Inferior parietal cortex (tissue), 1 donor: ENCODE measurements at regions not wholly inside any gene's neighbourhood (a gene's known extent, or its start where the extent isn't known, plus 50 kb on each side); places are given as distances from the start of the nearest gene placed in this dataset.

Experiments used
- DNase-seq: peaks from one replicate; pipeline ENCODE4 v3.0.0-alpha.2; 2016; ENCODE audit errors: extremely low spot score

DNA sequence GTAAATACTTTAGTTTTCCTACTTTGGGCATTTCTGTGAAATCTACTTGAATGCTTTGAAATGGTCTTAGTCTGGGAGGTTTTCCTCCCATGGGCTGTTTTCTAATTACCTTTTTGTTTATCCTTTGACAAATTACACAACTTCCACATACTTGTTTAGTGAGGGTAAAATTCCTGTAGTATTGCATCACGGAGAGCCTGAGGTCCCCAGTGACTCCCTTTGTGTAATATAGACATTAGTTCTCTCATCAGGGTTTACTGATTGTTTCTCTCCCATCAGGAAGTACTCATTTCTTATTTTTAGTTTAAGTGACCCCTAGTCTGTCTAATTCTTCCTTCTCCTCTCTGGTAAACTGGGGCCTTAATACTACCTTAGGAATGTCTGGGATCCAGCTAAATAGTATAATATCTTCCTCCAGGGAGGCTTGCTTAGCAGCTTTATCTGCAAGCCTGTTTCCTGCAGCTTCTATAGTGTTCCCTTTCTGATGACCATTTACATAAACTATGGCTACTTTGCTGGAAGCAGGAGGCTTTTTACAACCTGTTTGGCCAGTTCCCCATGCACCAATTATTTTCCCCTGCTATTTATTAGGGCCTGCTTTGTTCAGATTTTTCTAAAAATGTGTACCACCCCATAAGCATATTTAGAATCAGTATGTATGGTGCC lies 87.2 kb upstream of the XCR1 start:
- DNase-seq = no peak

DNA sequence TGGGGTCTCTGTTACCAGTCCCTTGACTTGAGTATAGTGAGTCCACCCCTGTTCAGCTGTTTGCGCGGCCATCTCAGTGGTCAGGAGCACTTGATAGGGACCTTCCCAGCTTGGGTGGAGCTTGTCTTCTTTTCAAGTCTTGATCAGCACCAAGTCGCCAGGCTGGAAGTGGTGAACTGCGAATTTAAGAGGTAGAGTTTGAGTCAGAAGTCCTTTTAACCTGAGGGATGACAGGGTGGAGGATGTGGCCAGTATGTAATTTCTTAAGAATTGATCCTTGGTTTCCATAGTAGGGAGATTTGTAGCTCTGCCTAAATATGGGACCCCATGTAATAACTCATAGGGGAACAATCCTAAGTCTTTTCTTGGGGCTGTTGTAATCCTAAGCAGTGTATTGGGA lies 86.3 kb upstream of the XCR1 start:
- DNase-seq = no peak

DNA sequence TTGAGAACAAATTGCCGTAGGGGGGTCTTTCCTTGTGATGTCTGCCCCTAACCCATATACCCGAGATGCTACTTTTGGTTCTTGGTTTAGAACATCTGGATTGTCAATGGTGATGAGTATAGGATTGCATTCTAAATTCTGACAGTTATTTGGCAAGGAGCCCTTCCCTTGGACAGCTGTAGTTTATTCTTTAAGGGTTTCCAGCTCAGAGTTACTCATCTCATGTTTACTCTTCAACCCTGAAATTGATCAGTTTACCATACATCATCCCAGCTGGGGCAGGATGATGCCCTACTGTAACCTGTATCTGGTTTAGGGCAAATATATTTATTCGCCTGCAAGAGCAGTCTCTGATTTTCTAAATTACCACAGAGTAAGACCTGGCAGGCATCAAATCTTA lies 85.7 kb upstream of the XCR1 start:
- DNase-seq = no peak

DNA sequence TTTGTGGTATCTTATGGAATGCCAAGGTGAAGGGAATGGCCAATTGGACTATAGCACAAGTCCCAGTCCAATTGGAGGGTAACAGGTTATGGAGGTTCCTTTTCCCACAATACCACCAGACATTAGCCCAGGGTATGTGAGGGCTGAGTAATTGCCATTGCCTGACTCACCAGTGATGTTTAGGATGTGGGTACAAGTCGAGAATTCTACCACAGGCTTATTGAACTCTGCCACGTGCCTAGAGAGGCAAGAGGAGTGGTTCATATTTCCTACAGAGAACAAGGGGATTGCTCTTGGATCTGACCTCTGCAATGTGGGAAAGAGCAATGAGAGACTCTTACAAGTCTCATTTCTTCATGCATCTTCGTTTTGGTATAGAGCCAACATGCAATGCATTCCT lies 85.0 kb upstream of the XCR1 start:
- no peak for DNase-seq

DNA sequence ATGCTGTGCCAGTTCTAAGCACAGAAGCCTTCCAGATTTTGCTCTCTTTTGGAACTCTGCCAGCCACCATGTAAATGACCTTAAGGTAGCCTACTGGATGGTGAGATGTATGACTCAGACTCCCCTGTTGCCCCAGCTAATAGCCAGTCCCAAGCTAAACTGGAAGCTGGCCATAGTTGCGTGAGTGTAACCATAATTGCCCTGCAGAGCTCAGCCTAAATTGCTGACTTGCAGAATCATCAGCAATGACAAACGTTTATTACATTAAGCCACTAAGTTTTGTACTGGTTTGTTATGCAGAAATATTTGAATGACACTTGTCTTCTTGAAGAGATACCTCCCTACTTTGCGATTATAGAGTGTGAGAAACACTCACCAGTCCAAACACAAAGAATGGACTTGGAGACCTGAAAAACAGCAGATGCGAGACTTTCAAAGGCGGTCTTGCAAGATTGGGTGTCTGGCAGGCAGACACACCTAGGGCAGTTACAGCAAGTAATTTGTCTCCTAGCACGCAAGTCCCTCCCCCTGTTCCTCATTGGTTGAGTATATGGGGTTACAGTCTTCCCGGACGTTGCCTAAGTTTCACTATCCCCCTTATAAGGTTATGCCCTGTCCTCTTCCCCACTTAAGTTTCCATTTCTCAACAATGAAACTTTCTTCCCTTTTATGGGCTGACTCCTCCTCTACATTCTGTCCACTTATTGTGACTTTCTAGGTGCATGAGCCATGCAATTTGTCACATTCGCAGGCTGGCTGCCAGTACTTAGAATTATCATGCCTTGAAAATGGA lies 83.6 kb upstream of the XCR1 start:
- no peak for DNase-seq

DNA sequence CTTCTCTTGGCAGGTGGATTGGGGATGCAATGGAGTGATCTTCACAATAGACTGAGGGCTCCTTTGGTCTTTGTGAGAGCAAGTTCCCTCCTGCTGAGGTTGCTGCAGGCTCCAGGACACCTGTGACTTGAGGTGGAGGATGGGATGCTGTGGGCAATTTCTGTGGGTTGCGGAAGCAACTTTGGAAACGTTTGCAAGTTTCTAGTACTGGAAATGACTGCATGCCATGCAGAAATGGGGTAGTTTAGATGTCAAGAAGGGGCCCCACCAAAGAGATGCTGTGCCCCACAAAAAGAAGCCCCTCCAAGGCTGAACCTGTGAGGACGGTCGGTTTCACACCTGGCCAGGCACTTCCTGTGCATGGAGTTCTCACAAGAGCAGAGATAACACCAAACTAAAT lies 80.4 kb upstream of the XCR1 start:
- DNase-seq = no peak

DNA sequence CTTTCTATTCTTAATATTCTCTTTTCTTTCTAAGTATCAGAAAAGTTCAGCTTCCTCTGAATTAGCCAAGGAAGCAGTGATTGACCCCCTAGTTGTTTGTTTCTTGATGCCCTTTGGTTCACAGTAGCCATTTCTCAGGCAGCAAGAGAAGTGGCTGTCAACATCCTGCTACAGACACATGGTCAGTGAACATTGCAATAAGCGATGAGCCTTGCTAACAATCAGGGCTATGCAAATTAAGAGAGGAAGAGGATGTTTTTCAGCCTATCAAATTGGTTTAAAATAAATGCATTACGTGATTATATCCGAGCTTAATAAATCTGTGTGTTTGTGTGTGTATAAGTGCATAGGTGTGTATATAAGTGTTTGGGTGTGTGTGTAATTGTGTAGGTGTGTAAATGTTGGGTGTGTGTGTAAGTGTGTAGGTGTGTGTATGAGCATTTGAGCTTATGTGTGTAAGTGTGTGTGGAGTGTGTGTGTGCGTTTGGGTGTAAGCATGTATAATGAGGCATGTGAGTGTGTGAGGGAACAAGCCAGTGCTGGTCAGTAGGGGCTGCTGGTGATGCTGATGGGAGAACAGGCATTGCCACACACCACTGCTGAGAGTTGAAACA lies 78.1 kb upstream of the XCR1 start:
- no peak for DNase-seq

DNA sequence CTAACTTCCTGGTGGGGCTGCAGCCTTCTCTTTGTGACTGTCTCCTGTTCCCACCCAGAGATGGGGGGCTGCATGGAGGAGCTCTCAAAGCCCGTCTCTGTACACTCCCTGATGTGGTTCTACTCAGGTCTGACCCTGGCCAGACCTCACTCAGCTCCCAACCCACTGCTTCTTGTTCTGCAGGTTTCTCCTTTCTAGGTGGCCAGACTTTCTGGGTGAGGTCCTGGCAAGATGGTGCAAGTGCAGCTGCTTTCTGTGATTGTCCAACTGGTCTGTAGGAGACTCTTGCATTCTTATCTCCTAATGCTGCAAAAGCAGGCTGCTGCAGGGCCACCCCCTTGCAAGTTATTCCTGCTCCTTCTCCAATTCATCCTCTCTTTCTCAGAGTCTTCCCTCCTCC lies 77.4 kb upstream of the XCR1 start:
- DNase-seq = no peak

DNA sequence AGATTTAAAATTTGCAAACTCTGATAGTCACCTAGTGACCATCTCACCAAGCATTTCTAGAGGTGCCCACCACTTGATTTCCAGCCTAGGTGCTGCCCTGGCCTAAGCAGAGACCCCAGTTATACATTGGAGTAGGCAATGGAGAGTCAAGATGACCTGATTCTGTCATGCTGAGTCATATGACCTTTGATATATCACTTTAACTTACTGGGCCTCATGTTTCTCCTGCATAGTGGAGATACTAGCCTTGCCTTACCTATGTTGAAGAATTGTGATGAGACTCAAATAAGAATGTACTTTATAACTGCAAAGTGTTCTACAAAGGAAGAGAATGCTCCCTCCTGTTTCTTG lies 75.5 kb upstream of the XCR1 start:
- no peak for DNase-seq

DNA sequence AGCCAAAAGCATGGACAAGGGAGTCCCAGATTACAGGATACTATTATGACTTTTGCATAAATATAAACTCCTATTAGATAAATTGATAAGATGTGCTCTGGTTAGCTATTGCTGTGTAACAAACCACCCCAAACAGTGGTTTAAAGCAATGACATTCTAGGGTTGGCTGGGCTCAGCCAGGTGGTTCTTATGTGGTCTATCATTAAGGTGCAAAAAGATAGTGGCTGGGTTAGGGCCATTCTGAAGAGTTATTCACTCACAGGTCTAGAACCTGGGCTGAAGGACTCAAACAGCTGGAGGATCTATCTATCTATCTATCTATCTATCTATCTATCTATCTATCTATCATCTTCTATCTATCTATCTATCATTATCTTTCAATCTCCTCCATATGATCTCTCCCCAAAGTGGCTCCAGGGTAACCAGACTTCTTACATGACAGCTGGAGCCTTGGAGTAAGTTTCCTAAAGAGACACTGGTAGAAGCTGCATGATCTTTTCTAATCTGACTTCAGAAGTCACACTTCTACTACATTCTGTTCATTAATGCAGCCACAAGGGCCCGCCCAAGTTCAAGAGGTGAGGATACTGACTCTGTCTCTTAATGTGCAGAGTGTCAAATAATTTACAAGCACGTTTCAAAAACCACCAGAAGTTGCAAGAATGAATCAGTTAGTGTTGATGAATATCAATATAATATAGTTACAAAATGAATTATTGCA lies 74.9 kb upstream of the XCR1 start:
- no peak for DNase-seq

DNA sequence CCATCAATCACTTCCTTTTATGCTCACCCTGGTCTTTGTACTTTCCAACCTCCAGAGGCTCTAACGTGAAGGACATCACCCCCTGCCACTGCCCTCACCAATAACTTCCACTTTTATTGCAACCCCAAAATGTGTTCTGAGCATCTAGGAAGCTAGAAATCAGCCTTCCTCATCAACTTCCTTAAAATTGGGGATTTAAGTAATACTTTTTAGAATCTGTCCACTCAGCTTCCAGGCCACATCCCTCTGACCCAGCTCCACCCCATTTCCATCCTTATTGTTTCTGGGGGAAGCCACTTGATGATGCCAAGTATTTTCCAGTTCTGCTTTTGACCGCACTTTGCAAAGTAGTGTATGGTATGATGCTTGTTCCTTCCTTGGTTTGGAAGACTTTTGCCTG lies 73.5 kb upstream of the XCR1 start:
- no peak for DNase-seq

DNA sequence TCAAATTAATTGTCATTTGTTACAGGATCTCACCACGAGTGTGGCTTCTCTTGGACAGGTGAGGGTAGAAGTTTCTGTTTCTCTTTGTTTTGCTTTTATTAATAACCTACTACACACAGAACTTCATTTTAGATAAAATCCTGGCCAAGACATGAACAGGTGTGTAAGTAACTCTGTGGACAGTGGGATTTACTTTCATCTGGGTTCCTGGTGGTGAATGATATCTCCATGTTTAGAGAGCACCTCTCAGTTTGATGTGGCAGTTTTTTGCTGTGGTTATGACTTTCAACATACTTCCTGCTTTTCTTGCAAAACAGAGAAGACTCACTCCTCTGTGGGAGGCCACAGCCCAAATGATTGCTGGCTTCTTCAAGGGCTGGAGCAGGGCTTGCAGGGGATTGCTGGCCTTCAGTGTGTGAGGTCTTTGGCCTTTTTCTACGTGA lies 71.1 kb upstream of the XCR1 start:
- DNase-seq = no peak

DNA sequence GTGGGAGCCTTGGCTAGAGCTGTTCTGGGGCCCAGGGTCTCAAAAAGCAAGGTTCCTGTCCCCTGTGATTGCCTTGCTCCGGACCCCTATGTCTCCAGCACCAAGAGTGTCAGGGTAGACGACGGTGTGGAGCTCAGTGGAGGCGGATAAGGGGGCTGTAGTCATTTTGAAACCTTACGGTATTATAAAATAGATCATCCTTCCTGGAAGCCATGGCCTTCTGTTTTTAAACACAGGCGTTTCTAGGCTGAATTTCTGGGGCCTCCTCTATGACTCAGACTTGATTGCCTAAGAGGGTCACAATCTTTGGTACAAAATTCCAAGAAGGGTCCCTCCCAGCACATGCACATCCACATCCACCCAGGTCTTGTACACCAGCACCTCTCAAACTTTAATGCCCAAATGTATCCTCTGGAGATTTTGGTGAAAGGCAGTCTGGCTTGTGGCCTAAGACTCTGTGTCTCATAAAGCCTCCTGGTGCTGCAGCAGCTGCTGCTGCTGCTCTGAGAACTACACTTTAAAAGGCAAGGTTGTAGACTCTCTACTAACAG lies 70.5 kb upstream of the XCR1 start:
- DNase-seq = no peak

DNA sequence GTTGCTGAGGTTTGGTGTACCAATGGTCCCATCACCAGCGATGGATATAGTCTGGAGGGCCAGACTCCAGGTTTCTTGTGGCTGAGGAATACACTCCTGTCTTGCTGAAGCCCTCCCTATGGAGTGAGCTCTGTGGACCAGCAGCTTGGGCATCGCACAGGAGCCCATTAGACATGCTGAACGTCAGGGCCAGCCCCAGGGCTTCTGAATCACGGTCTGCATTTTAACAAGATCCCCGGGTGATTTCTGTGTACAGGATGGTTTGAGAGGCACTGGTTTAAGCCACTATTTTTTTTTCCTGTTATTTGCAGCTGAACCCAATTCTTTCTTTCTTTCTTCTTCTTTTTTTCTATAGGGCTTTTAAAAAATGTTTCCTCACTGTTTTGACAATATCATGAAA lies 69.5 kb upstream of the XCR1 start:
- no peak for DNase-seq

DNA sequence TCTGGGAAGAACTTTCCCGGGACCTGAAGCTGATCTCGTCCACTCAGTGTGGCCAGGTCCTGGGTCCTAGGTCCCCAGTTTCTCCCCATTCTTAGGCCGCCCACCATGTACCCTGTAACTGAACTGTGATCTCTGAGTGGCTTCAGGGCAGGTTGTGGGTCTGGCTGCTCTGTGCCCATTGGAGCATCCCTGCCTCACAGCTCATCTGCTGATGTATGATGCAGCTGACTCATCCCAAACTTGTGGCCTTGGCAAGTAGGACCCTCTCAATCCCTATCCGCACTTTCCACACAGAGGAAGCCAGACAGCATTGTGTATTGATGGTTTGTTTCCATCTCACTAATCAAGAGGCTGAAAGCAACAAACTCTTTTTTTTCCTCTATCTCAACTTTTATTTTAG lies 69.1 kb upstream of the XCR1 start:
- no peak for DNase-seq

DNA sequence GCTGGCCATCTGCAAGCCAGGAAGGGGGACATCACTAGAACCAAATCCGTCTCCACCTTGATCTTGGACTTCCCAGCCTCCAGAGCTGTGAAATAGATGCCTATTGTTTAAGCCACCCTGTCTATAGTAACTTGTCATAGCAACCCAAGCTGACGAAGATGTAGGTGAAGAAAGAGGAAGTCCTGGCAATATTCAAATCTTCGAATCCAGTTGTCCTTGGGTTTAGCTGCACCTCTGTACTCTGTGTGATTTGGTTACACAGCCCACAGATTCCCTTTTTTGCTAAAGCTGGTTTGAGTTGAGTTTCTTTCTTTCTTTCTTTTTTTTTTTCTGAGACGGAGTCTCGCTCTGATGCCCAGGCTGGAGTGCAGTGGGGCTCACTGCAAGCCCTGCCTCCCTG lies 68.0 kb upstream of the XCR1 start:
- DNase-seq = no peak

DNA sequence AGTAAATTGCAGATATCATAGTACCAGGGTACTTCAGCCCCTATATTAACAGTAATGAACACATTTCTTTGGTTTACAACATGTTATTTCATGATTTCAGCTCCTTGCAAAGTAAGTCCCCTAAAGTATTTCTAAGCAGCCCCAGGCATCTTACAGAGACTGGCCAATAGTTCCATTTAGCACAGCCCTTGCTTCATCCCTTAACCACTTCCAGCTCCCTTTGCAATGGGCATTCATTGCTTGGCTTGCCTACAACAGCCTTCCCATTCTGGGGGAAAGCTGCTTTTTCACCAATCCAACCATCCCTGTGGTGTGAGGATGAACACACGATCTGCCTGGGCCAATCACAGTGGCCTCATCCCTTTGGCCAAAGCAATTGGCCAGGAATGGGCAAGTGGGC lies 67.2 kb upstream of the XCR1 start:
- DNase-seq = no peak

DNA sequence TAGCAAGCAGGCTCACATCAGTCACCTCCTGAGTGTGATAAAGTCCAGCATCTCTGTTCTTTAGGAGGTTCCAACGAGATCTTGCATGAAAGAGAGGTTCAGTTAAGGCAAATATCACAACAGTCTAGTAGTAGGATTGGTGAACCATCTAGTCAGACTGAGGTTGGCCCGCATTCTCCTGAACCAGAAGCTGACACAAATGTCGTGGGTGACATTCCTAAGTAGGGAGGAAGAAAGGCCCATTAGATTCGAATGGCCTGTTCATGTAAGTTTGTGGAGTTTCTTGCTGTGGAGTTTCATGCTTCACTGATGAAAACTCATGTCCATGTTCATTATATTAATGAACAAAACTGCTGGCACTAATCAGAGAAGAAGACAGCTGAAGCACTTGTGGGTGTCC lies 66.7 kb upstream of the XCR1 start:
- no peak for DNase-seq

DNA sequence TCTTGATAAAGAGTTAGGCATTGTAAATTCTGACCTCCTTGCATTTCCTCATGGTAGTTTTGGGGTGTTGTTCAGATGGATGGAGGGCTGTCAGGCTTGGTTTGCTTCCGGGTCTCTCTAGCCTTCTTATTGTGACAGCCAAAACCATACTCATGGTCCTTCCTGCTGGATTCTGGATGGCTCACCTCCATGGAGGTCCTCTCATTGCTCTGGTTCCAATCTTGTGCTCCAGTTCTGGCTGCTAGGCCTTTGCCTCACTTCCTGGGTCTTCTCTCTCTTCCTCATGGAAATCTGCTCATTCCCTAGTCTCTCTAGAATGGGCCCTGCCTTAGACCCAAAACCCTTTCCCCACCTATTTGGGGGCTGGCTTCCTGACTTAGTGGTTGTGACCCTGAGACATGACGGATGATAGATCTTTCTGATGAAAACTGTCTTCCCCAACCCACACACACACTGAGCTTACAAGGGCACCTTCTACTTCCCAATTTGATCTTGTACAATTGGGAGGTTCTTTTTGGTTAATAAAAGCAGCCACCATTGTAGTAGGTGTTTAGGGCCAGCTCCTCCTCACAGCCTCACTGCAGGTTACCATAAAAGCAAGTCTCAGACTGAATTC lies 66.2 kb upstream of the XCR1 start:
- no peak for DNase-seq

DNA sequence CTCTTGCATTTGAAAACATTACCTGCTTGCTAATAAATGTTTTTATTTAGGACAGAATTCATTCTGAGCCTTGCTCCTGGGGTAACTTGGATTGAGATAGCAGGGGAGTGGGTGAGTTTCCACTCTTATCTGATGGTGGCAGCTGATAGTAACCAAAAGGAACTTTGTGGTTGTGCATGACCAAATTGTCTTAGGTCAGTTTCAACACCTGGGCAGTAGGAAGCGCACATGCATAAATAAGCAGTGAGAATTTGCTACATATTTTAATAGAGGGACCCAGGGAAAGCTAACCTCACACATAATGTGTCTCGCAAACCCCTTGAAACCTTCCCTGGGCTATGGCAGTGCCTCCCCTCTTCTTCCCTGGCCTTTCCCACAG lies 65.4 kb upstream of the XCR1 start:
- DNase-seq = no peak

DNA sequence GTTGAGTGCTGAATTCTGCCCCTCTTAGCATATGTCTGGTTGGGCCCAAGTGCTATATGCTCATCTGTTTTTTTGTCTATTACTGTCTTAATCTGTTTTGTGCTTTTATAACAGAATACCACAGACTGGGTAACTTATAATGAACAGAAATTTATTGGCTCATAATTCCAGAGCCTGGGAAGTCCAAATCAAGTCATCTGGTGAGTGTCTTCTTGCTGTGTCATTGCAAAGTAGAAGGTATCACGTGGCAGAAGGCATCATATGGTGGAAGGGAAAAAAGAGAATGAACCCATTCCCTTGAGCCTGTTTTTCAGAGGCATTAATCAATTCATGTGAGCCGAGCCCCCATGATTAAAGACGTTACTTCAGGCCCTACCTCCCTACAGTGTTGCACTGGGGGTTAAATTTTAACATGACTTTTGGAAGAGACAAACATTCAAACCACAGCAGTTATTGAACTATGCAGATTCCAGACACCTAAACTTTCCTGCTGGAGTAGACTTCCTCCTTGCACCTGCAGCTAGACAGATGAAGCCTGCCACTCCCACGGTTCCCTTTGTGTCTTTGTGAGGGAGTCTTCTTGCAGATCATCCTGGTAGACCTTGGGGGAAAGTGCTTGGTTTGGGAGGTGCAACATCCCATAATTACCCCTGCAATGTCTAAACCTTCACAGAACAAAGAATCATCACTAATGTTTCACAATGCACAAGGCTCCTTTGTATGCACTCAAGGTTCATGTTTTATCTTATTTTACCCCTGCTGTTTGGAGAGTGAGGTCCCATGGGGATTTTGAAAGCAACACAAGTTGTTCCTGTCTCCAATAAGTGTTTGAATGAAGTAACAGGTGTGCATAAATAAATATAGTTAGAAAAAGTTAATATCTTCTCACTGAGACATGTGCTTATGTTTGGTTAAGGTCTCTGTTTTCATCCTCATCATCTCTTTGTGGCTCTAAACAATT lies 64.7 kb upstream of the XCR1 start:
- no peak for DNase-seq
